SK-N-SH (cell line): ENCODE measurements at regions not wholly inside any gene's neighbourhood (a gene's known extent, or its start where the extent isn't known, plus 50 kb on each side); places are given as distances from the start of the nearest gene placed in this dataset.

Experiments used
- CHD2 ChIP-seq: fragments of 150-350 bp; IDR thresholded peaks from 2 replicates; pipeline ENCODE4 v1.6.1; 2018; ENCODE audit warnings: low read length; ENCODE audit not compliant: partially characterized antibody
- CTCF ChIP-seq: fragments of 200-600 bp; sonication (generic); IDR thresholded peaks from 2 replicates; pipeline ENCODE4 v1.6.1; 2017; ENCODE audit warnings: antibody characterized with exemption, mild to moderate bottlenecking, moderate library complexity
- EP300 ChIP-seq, 2 experiments: IDR thresholded peaks; 2 replicates each; pipeline versions ENCODE4 v1.4.0 to v1.6.1; 2012; ENCODE audit warnings: borderline replicate concordance in 1 of 2, low read depth in 1 of 2, low read length in 1 of 2
- FOSL2 ChIP-seq: IDR thresholded peaks from 2 replicates; pipeline ENCODE4 v1.4.0; 2012; ENCODE audit warnings: low read depth, mild to moderate bottlenecking, moderate library complexity, borderline replicate concordance
- POLR2AphosphoS5 ChIP-seq: IDR thresholded peaks from 2 replicates; pipeline ENCODE4 v1.6.1; 2012; ENCODE audit warnings: low read depth, low read length
- TEAD4 ChIP-seq: IDR thresholded peaks from 2 replicates; pipeline ENCODE4 v1.4.0; 2012; ENCODE audit warnings: mild to moderate bottlenecking, borderline replicate concordance; ENCODE audit not compliant: insufficient read depth
- TF ChIP-seq, protein P1 (sequence below): IDR thresholded peaks from 2 replicates; pipeline ENCODE4 v1.4.0; 2012; ENCODE audit warnings: low read depth

DNA sequence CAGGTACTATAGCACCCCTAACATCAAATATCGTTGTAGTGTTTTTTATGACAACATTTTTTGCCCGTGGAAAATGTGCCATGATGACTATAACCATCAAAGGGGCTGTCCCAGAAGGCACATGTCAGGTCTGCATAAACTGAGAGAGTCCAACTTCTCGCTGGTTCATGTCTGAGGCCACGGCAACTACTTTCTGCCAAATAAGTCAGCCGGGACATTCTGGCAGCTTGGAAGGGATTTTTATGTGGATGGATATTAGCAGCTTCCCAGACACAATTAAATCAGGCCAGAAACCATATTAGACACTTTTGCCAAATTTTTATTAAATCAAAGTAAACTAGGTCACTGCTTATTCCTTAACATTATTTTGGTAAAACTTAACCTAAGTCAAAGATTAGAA is 477.4 kb upstream of the FZD8 start:
- TF ChIP-seq, protein P1, sequence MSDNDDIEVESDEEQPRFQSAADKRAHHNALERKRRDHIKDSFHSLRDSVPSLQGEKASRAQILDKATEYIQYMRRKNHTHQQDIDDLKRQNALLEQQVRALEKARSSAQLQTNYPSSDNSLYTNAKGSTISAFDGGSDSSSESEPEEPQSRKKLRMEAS, result no peak
- TF ChIP-seq CTCF (no peak), TEAD4 (no peak), CHD2 (no peak), EP300 (IDR thresholded peaks at IDR 0.05; ENCODE audit: borderline replicate concordance in 1 of 2, low read depth in 1 of 2, low read length in 1 of 2) (no peak), FOSL2 (no peak), POLR2AphosphoS5 (no peak)
